NOMO-1 treated with DMSO at 0.1 percent for 48 hours (cell line): ENCODE measurements at regions not wholly inside any gene's neighbourhood (a gene's known extent, or its start where the extent isn't known, plus 50 kb on each side); places are given as distances from the start of the nearest gene placed in this dataset.
A peak's percentile ranks its signal among the peaks of the same experiment; 100 is the strongest.
"Not testable (repeated sequence)": the region's sequence is repeated elsewhere in the genome, so short reads cannot be mapped to it uniquely, and the experiment has no call there.

ENCODE experiments used
- DNase-seq: peaks from one replicate; lab custom pipeline; 2025; ENCODE audit not compliant: unreplicated experiment; lab: John Stamatoyannopoulos, UW

DNA sequence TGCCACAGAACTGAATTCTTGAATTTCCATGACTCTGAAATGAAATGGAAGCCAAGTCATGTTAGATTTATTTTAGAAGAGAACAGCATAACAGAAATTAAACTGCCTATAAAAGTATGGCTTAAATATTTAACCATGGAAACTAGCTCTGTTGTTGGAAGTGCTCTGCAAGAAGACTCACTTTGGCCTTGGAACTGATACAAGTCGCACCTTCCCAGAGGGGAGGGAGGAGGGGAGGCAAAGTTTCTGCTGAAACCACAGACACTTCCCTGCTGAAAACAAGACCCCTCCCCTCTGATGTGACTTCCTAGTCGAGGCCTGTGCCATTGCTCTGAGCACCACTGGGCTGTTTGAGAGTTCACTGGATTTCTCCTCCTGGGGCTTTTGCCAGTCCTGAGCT, 72.1 kb downstream of the OR13A1 start:
- no peak for DNase-seq

DNA sequence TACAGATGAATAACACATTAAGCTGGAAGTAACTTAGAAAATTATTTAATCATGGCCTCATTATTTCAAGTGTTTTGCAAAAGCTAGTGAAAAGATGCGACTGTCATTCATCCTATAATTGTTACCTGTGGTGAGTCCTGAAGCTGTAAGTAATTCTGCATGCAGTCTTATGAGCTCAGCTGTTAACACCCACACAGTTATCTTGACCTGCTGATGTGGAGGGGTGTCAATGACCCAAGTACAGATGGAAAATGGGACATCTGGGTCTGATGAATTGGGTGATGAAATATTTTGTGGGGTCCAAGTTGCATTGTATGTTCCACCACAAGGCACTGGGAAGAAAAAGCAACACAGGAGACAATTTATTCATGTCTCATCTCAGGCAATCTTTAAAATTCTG, 68.9 kb downstream of the OR13A1 start:
- DNase-seq = no peak

DNA sequence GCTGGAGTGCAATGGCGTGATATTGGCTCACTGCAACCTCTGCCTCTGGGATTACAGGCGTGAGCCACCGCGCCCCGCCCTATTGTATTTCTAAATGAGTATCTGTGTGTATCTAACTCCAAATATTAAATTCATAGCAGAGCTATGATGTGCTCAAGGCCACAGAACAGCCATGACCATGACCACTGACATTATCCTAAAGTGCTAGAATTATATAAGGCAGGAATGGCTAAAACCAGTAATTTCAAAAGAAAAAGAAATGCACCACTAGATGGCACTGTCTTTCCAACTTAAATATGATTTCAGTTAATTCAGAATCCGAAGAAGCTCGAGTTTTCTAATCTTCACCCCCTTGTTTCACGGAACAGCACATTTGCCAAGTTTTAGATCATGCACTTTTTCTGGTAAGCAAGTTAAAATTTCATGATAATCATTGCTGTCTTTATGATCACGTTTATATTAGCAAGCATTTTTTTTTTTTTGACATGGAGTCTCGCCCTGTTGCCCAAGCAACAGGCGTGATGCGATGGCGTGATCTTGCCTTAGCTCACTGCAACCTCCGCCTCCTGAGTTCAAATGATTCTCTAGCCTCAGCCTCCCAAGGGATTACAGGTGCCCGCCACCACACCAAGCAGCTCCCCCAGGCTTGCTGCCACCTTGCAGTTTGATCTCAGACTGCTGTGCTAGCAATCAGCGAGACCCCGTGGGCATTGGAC, 65.3 kb downstream of the OR13A1 start:
- peak; percentile 82 for DNase-seq

DNA sequence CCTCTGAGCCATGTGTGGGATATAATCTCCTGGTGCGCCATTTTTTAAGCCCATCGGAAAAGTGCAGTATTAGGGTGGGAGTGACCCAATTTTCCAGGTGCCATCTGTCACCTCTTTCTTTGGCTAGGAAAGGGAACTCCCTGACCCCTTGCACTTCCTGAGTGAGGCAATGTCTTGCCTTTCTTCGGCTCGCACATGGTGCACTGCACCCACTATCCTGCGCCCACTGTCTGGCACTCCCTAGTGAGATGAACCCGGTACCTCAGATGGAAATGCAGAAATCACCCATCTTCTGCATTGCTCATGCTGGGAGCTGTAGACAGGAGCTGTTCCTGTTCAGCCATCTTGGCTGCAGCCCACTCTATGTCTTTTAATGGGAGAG, 64.7 kb downstream of the OR13A1 start:
- DNase-seq = not testable (repeated sequence)
